B cell (primary cell): ENCODE measurements at regions not wholly inside any gene's neighbourhood (a gene's known extent, or its start where the extent isn't known, plus 50 kb on each side); places are given as distances from the start of the nearest gene placed in this dataset.

ENCODE experiments used
- ATAC-seq: fragments of 200-7000 bp; cut with Tn5 transposase; one replicate; pipeline ENCODE4 v1.10.0; 2021; ENCODE audit warnings: low read depth, mild to moderate bottlenecking, moderate number of reproducible peaks, moderate library complexity
- CTCF ChIA-PET: fragments of 350-600 bp; sonication (Branson Sonifier 250); formaldehyde crosslinking; loops from one replicate; lab custom pipeline; 2021; ENCODE audit warnings: antibody characterized with exemption, inconsistent platforms; lab: Charles Lee
- POLR2A ChIA-PET: fragments of 350-600 bp; sonication (Branson Sonifier 250); formaldehyde crosslinking; loops from one replicate; lab custom pipeline; 2021; ENCODE audit warnings: antibody characterized with exemption; lab: Charles Lee
- DNase-seq: peaks from one replicate; pipeline ENCODE4 v3.0.0; 2013
- H2AFZ ChIP-seq: 2 replicates; pipeline ENCODE4 v1.6.1; 2012; ENCODE audit warnings: mild to moderate bottlenecking, low read depth, low read length; ENCODE audit not compliant: insufficient read depth, poor library complexity, severe bottlenecking
- H3K27ac ChIP-seq, 2 donors: 1 replicate in 1 of 2; 2 replicates in 1 of 2; pipeline ENCODE4 v1.5.1; 2012 to 2013; ENCODE audit warnings: low read length in 2 of 2, mild to moderate bottlenecking in 2 of 2, moderate library complexity in 1 of 2
- H3K27me3 ChIP-seq, 4 experiments: fragments of 200-600 bp in 1 of 4; sonication (generic) in 1 of 4; replicated peaks in 1 of 4; 1 replicate in 2 of 4; 2 replicates in 2 of 4; pipeline versions ENCODE4 v1.6.1 to v1.7.0; 2013 to 2016; ENCODE audit warnings: low read length in 3 of 4, mild to moderate bottlenecking in 2 of 4, mixed read lengths in 1 of 4, moderate library complexity in 1 of 4; ENCODE audit not compliant: insufficient read depth in 4 of 4, control insufficient read depth in 3 of 4; ENCODE audit errors: control extremely low read depth in 1 of 4
- H3K36me3 ChIP-seq, 2 experiments: replicated peaks in 1 of 2; 1 replicate in 1 of 2; 2 replicates in 1 of 2; pipeline versions ENCODE4 v1.6.1 to v1.7.1; 2013; ENCODE audit warnings: low read length in 1 of 2; ENCODE audit not compliant: insufficient read depth in 2 of 2, control insufficient read depth in 1 of 2; ENCODE audit errors: control extremely low read depth in 1 of 2, extremely low read depth in 1 of 2
- H3K4me1 ChIP-seq, 2 donors: fragments of 200-600 bp in 1 of 2; sonication (generic) in 1 of 2; 1 replicate in 1 of 2; 2 replicates in 1 of 2; pipeline versions ENCODE4 v1.5.1 to v1.6.1; 2013 to 2017; ENCODE audit warnings: low read length in 2 of 2; ENCODE audit not compliant: control insufficient read depth in 2 of 2, insufficient read depth in 2 of 2
- H3K4me2 ChIP-seq: replicated peaks from 2 replicates; pipeline ENCODE3; 2012; ENCODE audit warnings: mild to moderate bottlenecking, low read depth, low read length; ENCODE audit not compliant: poor library complexity, severe bottlenecking
- H3K4me3 ChIP-seq, 5 experiments: fragments of 200-600 bp in 1 of 5; sonication (generic) in 1 of 5; 1 replicate in 3 of 5; 2 replicates in 2 of 5; pipeline versions ENCODE4 v1.5.1 to v1.7.0; 2011 to 2016; ENCODE audit warnings: low read length in 4 of 5, mild to moderate bottlenecking in 4 of 5, low read depth in 2 of 5, control low read depth in 1 of 5, moderate library complexity in 1 of 5; ENCODE audit not compliant: insufficient read depth in 1 of 5; ENCODE audit errors: control extremely low read depth in 1 of 5, extremely low read depth in 1 of 5
- H3K79me2 ChIP-seq: fragments of 200-600 bp; sonication (generic); one replicate; pipeline ENCODE4 v1.6.0; 2016; ENCODE audit warnings: low read length; ENCODE audit not compliant: control insufficient read depth, insufficient read depth
- H3K9ac ChIP-seq: fragments of 200-600 bp; sonication (generic); 2 replicates; pipeline ENCODE4 v1.6.1; 2017; ENCODE audit warnings: mild to moderate bottlenecking, low read length, moderate library complexity
- H3K9me3 ChIP-seq, 3 donors: one replicate each; pipeline versions ENCODE4 v1.6.1 to v1.7.1; 2013; ENCODE audit warnings: low read length in 2 of 3; ENCODE audit not compliant: control insufficient read depth in 2 of 3, insufficient read depth in 1 of 3; ENCODE audit errors: control extremely low read depth in 1 of 3
- H4K20me1 ChIP-seq: 2 replicates; pipeline ENCODE4 v1.6.0; 2012; ENCODE audit warnings: mild to moderate bottlenecking, low read length; ENCODE audit not compliant: insufficient read depth, control insufficient read depth, poor library complexity, severe bottlenecking
- H3K27ac Mint-ChIP-seq: one replicate; pipeline ENCODE4 v1.8.0; 2021; ENCODE audit warnings: mixed read lengths
- H3K27me3 Mint-ChIP-seq: one replicate; pipeline ENCODE4 v1.8.0; 2021; ENCODE audit warnings: mixed read lengths
- H3K4me1 Mint-ChIP-seq: one replicate; pipeline ENCODE4 v1.8.0; 2021; ENCODE audit warnings: mixed read lengths
- H3K4me3 Mint-ChIP-seq: one replicate; pipeline ENCODE4 v1.8.0; 2021; ENCODE audit warnings: mixed read lengths
- H3K9me3 Mint-ChIP-seq: one replicate; pipeline ENCODE4 v1.8.0; 2022; ENCODE audit warnings: mixed read lengths; ENCODE audit not compliant: insufficient read depth
- CTCF ChIP-seq: fragments of 200-600 bp; IDR thresholded peaks from one replicate; pipeline ENCODE4 v1.8.0; 2022; ENCODE audit warnings: antibody characterized with exemption, mild to moderate bottlenecking
- EZH2 ChIP-seq: IDR thresholded peaks from 2 replicates; pipeline ENCODE4 v1.6.1; 2012; ENCODE audit warnings: borderline replicate concordance, low read depth, mild to moderate bottlenecking, moderate library complexity, low read length; ENCODE audit not compliant: insufficient read depth, poor library complexity, severe bottlenecking
- WGBS: methylation state at CpG from one replicate; pipeline ENCODE4 v1.1.5; 2013; ENCODE audit warnings: missing lambda C conversion rate; ENCODE audit not compliant: insufficient coverage; 5-methylcytosine and 5-hydroxymethylcytosine counted together
- intact Hi-C: fragments of 100-400 bp; cut with micrococcal nuclease; formaldehyde crosslinking; loops from one replicate; pipeline ENCODE4 v1.10.0; 2022

DNA sequence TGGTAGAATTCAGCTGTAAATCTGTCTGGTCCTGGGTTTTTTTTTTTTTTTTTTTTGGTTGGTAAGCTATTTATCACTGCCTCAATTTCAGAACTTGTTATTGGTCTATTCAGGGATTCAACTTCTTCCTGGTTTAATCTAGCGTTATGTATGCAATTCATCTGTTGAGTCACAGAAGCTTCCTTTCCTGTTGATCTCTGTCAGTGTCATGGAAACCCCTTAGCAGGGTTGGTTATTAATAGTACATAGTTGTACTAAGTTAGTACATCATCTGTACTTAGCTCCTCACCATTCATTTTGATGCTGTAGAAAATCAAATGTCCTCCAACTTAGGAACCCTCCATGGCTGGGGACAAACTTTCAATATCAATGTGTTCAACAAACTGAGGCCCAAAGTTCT lies 51.0 kb upstream of the BARHL2 start:
- Histone ChIP-seq H2AFZ (no peak overlapping the region), H3K9me3 (no peaks in the 10 kb centered on the region), H3K4me2 (no peak overlapping the region), H3K27ac (no peak overlapping the region), H3K79me2 (no peaks in the 10 kb centered on the region), H3K4me1 (no peaks in the 10 kb centered on the region), H4K20me1 (no peaks in the 10 kb centered on the region), H3K27me3 (peaks cover 0 to 3% (median 0%) of the 10 kb centered on the region in 4 experiments), H3K36me3 (no peaks in the 10 kb centered on the region), H3K9ac (no peak overlapping the region), H3K4me3 (no peak overlapping the region)
- ATAC-seq (no peak), DNase-seq (no peak)
- peaks cover 2% of the 10 kb centered on the region for H3K9me3 Mint-ChIP-seq
- POLR2A ChIA-PET: no interaction called here
- H3K4me1 Mint-ChIP-seq: no peaks in the 10 kb centered on the region
- no peak overlapping the region for H3K4me3 Mint-ChIP-seq
- WGBS: no CpG with 5 or more reads among the region's 1 CpG
- no peak overlapping the region for H3K27ac Mint-ChIP-seq
- intact Hi-C loops: no loop called here
- CTCF ChIA-PET: interaction anchor here (0.7 kb wide), 1 partner anchor 11 kb away, joined by 5 read pairs; no protein-coding TSS in a partner anchor
- peaks cover 45% of the 10 kb centered on the region for H3K27me3 Mint-ChIP-seq
- TF ChIP-seq CTCF (no peak), EZH2 (no peak)
